Karpas-422 (cell line): ENCODE measurements at regions not wholly inside any gene's neighbourhood (a gene's known extent, or its start where the extent isn't known, plus 50 kb on each side); places are given as distances from the start of the nearest gene placed in this dataset.

Experiments
- DNase-seq: peaks from one replicate; pipeline ENCODE4 v3.0.0-alpha.2; 2015
- H2AFZ ChIP-seq: fragments of 200-600 bp; sonication (generic); 2 replicates; pipeline ENCODE4 v1.6.1; 2014; ENCODE audit warnings: antibody characterized with exemption, low read length, mixed read lengths
- H3K27ac ChIP-seq: fragments of 200-600 bp; sonication (generic); 2 replicates; pipeline ENCODE4 v1.5.1; 2014; ENCODE audit warnings: mild to moderate bottlenecking, low read length, moderate library complexity
- H3K27me3 ChIP-seq: fragments of 200-600 bp; sonication (generic); 2 replicates; pipeline ENCODE4 v1.6.1; 2014; ENCODE audit warnings: low read length, mixed read lengths
- H3K36me3 ChIP-seq: fragments of 200-600 bp; sonication (generic); 2 replicates; pipeline ENCODE4 v1.6.1; 2014; ENCODE audit warnings: low read length, mixed read lengths; ENCODE audit not compliant: insufficient read depth
- H3K4me1 ChIP-seq: fragments of 200-600 bp; sonication (generic); 2 replicates; pipeline ENCODE4 v1.6.1; 2014; ENCODE audit warnings: mild to moderate bottlenecking, low read length, mixed read lengths
- H3K4me2 ChIP-seq: fragments of 200-600 bp; sonication (generic); 2 replicates; pipeline ENCODE4 v1.6.1; 2014; ENCODE audit warnings: low read length, low read depth, mild to moderate bottlenecking; ENCODE audit not compliant: poor library complexity, severe bottlenecking
- H3K4me3 ChIP-seq: fragments of 200-600 bp; sonication (generic); 2 replicates; pipeline ENCODE4 v1.5.1; 2014; ENCODE audit warnings: mild to moderate bottlenecking, antibody characterized with exemption, low read length, mixed read lengths
- H3K79me2 ChIP-seq: fragments of 200-600 bp; sonication (generic); 2 replicates; pipeline ENCODE4 v1.6.1; 2014; ENCODE audit warnings: mild to moderate bottlenecking, low read length, mixed read lengths
- H3K9ac ChIP-seq: fragments of 200-600 bp; sonication (generic); 2 replicates; pipeline ENCODE4 v1.6.0; 2014; ENCODE audit warnings: low read length
- H3K9me2 ChIP-seq: fragments of 200-600 bp; sonication (generic), shearing (Covaris generic); replicated peaks from 2 replicates; pipeline ENCODE4 v1.6.0; 2014; ENCODE audit warnings: mild to moderate bottlenecking, low read length, moderate library complexity; ENCODE audit not compliant: insufficient read depth
- H3K9me3 ChIP-seq: fragments of 300-700, 200-600 bp; sonication (generic); 2 replicates; pipeline ENCODE4 v1.6.1; 2014; ENCODE audit warnings: low read length, mixed read lengths
- H4K20me1 ChIP-seq: fragments of 200-600 bp; sonication (generic); 2 replicates; pipeline ENCODE4 v1.6.1; 2014; ENCODE audit warnings: mild to moderate bottlenecking, antibody characterized with exemption, low read length, low read depth; ENCODE audit not compliant: insufficient read depth

DNA sequence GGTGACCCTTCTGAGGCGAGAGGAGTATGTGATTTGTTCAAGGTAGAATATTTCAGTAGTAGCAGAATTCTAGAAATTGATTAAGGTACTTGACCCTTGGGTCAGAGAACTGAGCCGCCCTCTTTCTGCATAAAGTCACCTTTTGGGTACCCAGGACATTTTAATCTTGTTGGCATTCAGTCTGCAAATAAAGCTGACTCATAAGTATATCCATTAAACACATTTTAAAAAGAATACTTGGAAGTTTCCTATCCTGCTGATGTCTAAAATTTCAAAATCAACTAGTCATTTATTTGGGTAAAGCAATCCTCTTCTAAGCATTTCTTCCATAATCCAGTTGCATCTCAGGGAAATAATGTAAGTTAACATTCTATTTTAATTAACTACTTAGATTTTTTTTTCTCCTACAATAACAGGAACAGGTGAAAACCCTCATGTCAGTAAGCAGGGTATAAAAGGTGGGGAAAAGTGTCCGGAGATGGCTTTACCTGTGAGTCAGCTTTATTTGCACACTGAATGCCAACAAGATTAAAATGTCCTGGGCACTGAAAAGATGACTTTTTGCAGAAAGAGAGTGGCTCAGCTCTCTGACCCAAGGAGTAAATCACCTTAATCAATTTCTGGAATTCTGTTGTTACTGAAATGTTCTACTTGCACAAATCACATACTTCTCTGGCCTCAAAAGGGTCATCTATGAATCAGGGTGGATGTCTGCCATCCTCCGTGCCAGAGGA lies 78.7 kb upstream of the ITGA6 start:
- Histone ChIP-seq H3K9ac (no peak overlapping the region), H3K9me3 (peaks cover 8% of the 10 kb centered on the region; the same call in 1 of the 2 replicates), H4K20me1 (no peaks in the 10 kb centered on the region), H3K36me3 (no peaks in the 10 kb centered on the region), H2AFZ (no peak overlapping the region), H3K4me3 (no peak overlapping the region), H3K4me2 (no peak overlapping the region), H3K27ac (no peak overlapping the region), H3K4me1 (no peaks in the 10 kb centered on the region), H3K9me2 (no peaks in the 10 kb centered on the region), H3K27me3 (no peaks in the 10 kb centered on the region), H3K79me2 (no peaks in the 10 kb centered on the region)
- DNase-seq, result no peak

DNA sequence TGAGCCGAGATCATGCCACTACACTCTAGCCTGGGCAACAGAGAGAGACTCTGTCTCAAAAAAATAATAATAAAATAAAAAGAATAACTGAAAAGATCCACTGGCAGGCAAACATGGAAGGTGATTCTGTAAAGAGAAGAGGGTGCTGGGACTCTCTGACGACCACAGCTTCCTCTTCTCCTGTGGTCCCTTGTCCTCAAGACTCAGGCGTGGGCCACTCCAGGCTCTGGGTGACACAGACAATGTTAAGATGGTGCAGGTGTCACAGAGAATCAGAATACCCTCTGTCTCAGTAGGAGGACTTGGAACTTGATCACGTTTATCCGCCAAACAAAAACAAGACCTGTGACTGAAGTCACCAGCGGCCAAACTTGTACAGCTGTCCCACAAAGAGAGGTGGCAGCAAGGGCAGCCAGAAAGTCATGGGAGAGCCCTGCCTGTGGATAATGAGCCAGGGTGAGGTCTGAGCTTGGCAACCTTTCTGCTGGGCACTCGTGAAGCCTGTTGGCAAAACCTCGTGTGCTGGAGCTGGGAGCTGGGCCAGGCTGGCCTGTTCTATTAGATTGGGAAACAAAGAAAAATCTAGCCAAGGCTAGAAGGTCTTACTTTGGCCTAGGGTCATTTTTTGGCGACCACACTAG lies 76.4 kb upstream of the ITGA6 start:
- H3K4me3 ChIP-seq, result no peak overlapping the region
- no peaks in the 10 kb centered on the region for H3K36me3 ChIP-seq
- no peaks in the 10 kb centered on the region for H3K79me2 ChIP-seq
- no peak overlapping the region for H2AFZ ChIP-seq
- H3K4me1 ChIP-seq, result no peaks in the 10 kb centered on the region
- no peaks in the 10 kb centered on the region for H3K27me3 ChIP-seq
- no peak overlapping the region for H3K4me2 ChIP-seq
- H3K9me3 ChIP-seq, result no peaks in the 10 kb centered on the region
- no peak overlapping the region for H3K9ac ChIP-seq
- no peaks in the 10 kb centered on the region for H4K20me1 ChIP-seq
- no peaks in the 10 kb centered on the region for H3K9me2 ChIP-seq
- no peak for DNase-seq
- H3K27ac ChIP-seq, result no peak overlapping the region

DNA sequence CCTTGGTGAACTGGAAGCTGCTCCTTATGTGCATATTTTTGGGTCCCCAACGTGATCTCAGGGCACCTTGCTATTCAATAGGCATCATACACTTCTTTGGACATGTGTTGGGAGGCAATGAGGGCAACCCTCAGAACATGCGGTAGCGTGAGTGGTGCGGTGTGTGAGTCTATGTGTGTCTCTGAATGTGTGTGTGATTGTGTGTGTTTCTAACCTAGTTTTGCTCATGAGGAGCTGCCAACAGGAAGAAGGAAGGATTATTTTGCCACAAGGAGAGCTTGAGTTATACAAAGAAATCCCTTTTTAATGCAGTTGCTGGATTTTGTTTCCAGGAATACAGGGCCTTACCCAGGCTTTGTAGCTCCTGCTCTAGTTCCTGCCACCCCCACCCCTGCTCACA lies 75.8 kb upstream of the ITGA6 start:
- Histone ChIP-seq H4K20me1 (no peaks in the 10 kb centered on the region), H3K36me3 (no peaks in the 10 kb centered on the region)

GRCh38 chr2:172354347-172354746 lies 73.0 kb upstream of the ITGA6 start:
- Histone ChIP-seq H3K9ac (no peak overlapping the region), H2AFZ (no peak overlapping the region), H3K4me1 (no peaks in the 10 kb centered on the region), H4K20me1 (no peaks in the 10 kb centered on the region), H3K9me3 (no peaks in the 10 kb centered on the region), H3K9me2 (no peaks in the 10 kb centered on the region), H3K4me3 (no peak overlapping the region), H3K79me2 (no peaks in the 10 kb centered on the region), H3K27ac (no peak overlapping the region), H3K36me3 (no peaks in the 10 kb centered on the region), H3K4me2 (no peak overlapping the region), H3K27me3 (no peaks in the 10 kb centered on the region)
- no peak for DNase-seq

More for the DNA sequence above, 75.8 kb upstream of the ITGA6 start:
- Histone ChIP-seq H3K4me3 (no peak overlapping the region), H3K9ac (no peak overlapping the region), H2AFZ (no peak overlapping the region), H3K9me2 (no peaks in the 10 kb centered on the region), H3K9me3 (no peaks in the 10 kb centered on the region), H3K4me2 (no peak overlapping the region), H3K79me2 (no peaks in the 10 kb centered on the region), H3K4me1 (no peaks in the 10 kb centered on the region), H3K27ac (no peak overlapping the region), H3K27me3 (no peaks in the 10 kb centered on the region)
- DNase-seq, result no peak

DNA sequence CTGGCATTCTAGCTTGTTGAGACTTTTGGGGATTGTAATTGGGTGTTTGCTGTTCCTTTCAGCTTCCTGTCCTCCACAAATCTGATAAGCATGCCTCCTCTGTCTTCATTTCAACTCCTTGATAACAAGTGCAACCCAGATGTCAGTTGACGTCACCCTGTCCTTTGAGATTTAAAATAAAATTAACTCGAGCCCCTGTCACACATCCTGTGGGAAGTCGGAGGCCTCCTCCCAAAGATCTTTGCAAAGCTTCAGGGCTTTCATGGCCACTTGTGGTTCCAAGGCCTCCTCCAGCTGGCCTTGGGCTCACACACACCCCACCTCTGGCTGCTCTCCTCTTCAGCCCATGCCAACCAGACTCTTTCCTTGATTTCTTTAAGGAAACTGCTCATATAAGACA lies 69.9 kb upstream of the ITGA6 start:
- Histone ChIP-seq H3K4me2 (no peak overlapping the region), H4K20me1 (no peaks in the 10 kb centered on the region), H3K9ac (no peak overlapping the region), H3K27me3 (no peaks in the 10 kb centered on the region), H2AFZ (no peak overlapping the region), H3K9me2 (no peaks in the 10 kb centered on the region), H3K4me3 (no peak overlapping the region), H3K4me1 (no peaks in the 10 kb centered on the region), H3K79me2 (no peaks in the 10 kb centered on the region), H3K9me3 (no peaks in the 10 kb centered on the region), H3K27ac (no peak overlapping the region), H3K36me3 (no peaks in the 10 kb centered on the region)
- no peak for DNase-seq

DNA sequence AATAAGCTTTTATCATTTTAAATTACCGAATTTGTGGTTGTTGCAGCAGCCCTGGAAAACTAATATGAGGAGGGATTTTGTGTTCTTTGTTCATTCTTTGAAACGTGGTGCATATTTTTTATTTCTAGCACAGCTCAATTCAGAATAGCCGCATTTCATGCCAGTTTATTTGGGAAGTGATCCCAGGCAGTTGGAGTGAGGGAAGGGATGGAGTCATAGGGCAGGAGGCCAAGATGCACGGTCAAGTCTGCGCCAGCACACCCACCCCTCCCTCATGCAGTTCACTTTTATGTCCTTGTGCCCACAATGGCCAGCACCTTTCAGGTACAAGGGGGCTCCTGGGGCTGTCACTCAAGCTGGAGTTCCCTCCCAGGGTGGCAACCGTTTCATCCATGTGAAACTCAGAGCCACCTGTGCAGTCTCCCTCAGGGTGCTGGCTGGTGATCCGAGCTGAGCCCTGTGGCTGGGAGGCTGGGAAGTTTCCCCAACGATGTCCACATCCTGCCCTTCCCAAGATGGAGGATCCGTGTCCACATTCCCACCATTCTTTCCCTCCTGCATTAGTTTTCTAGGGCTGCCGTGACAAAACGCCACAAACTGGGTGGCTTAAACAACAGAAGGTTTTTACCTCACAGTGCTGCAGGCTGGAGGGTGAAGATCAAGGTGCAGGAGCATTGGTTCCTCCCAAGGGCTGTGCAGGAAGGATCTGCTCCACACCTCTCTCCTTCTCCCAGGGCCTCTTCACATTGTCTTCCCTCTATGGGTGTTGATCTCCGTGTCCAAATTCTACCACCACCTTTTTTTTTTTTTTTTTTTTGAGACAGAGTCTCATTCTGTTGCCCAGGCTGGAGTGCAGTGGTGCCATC lies 68.5 kb upstream of the ITGA6 start:
- no peaks in the 10 kb centered on the region for H4K20me1 ChIP-seq
- H2AFZ ChIP-seq, result no peak overlapping the region
- H3K27me3 ChIP-seq, result no peaks in the 10 kb centered on the region
- H3K4me2 ChIP-seq, result no peak overlapping the region
- no peaks in the 10 kb centered on the region for H3K9me2 ChIP-seq
- H3K4me1 ChIP-seq, result no peaks in the 10 kb centered on the region
- H3K36me3 ChIP-seq, result no peaks in the 10 kb centered on the region
- no peak overlapping the region for H3K27ac ChIP-seq
- no peaks in the 10 kb centered on the region for H3K9me3 ChIP-seq
- no peaks in the 10 kb centered on the region for H3K79me2 ChIP-seq
- no peak overlapping the region for H3K4me3 ChIP-seq
- no peak for DNase-seq
- H3K9ac ChIP-seq, result no peak overlapping the region

GRCh38 chr2:172361360-172361759 lies 66.0 kb upstream of the ITGA6 start:
- H3K27ac ChIP-seq, result no peak overlapping the region

DNA sequence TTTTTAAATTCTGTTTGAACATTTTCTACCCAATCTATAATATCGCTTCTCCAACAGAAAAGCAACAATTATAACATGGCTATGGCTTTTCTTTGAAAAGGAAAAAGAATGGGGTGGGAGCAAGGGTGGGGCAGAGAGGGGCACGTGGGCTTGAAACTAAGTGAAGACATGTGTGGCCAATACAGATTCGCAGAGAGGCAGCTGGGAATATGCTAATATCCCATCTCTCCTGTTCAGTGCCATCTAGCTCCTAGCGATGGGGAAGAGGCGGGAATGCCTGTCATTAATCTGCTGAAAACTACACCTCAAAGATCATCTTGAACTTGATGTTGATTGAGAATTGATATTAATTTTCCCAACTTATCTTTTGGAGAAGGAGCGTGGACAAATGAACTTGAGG lies 65.5 kb upstream of the ITGA6 start:
- no peak overlapping the region for H3K27ac ChIP-seq
- H3K36me3 ChIP-seq, result no peaks in the 10 kb centered on the region
- H3K27me3 ChIP-seq, result no peaks in the 10 kb centered on the region
- H3K9me2 ChIP-seq, result no peaks in the 10 kb centered on the region
- no peak overlapping the region for H3K9ac ChIP-seq
- H3K4me1 ChIP-seq, result no peaks in the 10 kb centered on the region
- H2AFZ ChIP-seq, result no peak overlapping the region
- DNase-seq, result no peak
- no peak overlapping the region for H3K4me3 ChIP-seq
- H3K79me2 ChIP-seq, result no peaks in the 10 kb centered on the region
- H3K4me2 ChIP-seq, result no peak overlapping the region
- no peaks in the 10 kb centered on the region for H4K20me1 ChIP-seq
- H3K9me3 ChIP-seq, result no peaks in the 10 kb centered on the region

More at GRCh38 chr2:172361360-172361759, 66.0 kb upstream of the ITGA6 start:
- no peaks in the 10 kb centered on the region for H4K20me1 ChIP-seq
- no peak overlapping the region for H3K4me2 ChIP-seq
- no peaks in the 10 kb centered on the region for H3K9me2 ChIP-seq
- H3K4me3 ChIP-seq, result no peak overlapping the region
- no peaks in the 10 kb centered on the region for H3K4me1 ChIP-seq
- no peaks in the 10 kb centered on the region for H3K79me2 ChIP-seq
- no peaks in the 10 kb centered on the region for H3K27me3 ChIP-seq
- no peaks in the 10 kb centered on the region for H3K36me3 ChIP-seq
- H3K9me3 ChIP-seq, result no peaks in the 10 kb centered on the region
- H3K9ac ChIP-seq, result no peak overlapping the region
- no peak overlapping the region for H2AFZ ChIP-seq
- DNase-seq, result no peak
